HEK293T (cell line): ENCODE measurements at regions not wholly inside any gene's neighbourhood (a gene's known extent, or its start where the extent isn't known, plus 50 kb on each side); places are given as distances from the start of the nearest gene placed in this dataset.

Experiments used
- CTCF ChIA-PET: fragments of 350-600 bp; formaldehyde crosslinking; extraction: SDS; loops from one replicate; lab custom pipeline; 2021; ENCODE audit warnings: antibody characterized with exemption, inconsistent platforms; lab: Yijun Ruan, JAX
- POLR2A ChIA-PET: fragments of 350-600 bp; formaldehyde crosslinking; extraction: SDS; loops from one replicate; lab custom pipeline; 2020; ENCODE audit warnings: antibody characterized with exemption, inconsistent platforms; lab: Yijun Ruan, JAX
- DNase-seq: peaks from one replicate; pipeline ENCODE4 v3.0.0; 2012; ENCODE audit warnings: mixed read lengths; ENCODE audit errors: extremely low spot score
- ARNT ChIP-seq: fragments of 450-650 bp; IDR thresholded peaks from 2 replicates; pipeline ENCODE4 v1.6.1; 2017; ENCODE audit warnings: mild to moderate bottlenecking
- BHLHE40 ChIP-seq: fragments of 450-650 bp; IDR thresholded peaks from 2 replicates; pipeline ENCODE4 v1.6.1; 2016; ENCODE audit warnings: mild to moderate bottlenecking, moderate library complexity, borderline replicate concordance
- CTBP1 ChIP-seq: fragments of 450-650 bp; IDR thresholded peaks from 2 replicates; pipeline ENCODE4 v1.6.1; 2016; ENCODE audit warnings: borderline replicate concordance
- ELF4 ChIP-seq: fragments of 450-650 bp; IDR thresholded peaks from 2 replicates; pipeline ENCODE4 v1.6.1; 2017; ENCODE audit warnings: antibody characterized with exemption
- FOXA1 ChIP-seq: fragments of 450-650 bp; IDR thresholded peaks from 2 replicates; pipeline ENCODE4 v1.6.1; 2016; ENCODE audit warnings: mild to moderate bottlenecking
- FOXK2 ChIP-seq: fragments of 450-650 bp; IDR thresholded peaks from 2 replicates; pipeline ENCODE4 v1.6.1; 2016; ENCODE audit warnings: mild to moderate bottlenecking
- FOXM1 ChIP-seq: fragments of 450-650 bp; IDR thresholded peaks from 2 replicates; pipeline ENCODE4 v1.6.1; 2017; ENCODE audit warnings: mild to moderate bottlenecking, borderline replicate concordance
- HDGF ChIP-seq: fragments of 450-650 bp; IDR thresholded peaks from 2 replicates; pipeline ENCODE4 v1.6.1; 2017; ENCODE audit warnings: antibody characterized with exemption, borderline replicate concordance
- L3MBTL2 ChIP-seq: fragments of 450-650 bp; conservative IDR thresholded peaks from 2 replicates; pipeline ENCODE4 v1.6.1; 2016; ENCODE audit warnings: mild to moderate bottlenecking
- LEF1 ChIP-seq: fragments of 450-650 bp; IDR thresholded peaks from 2 replicates; pipeline ENCODE4 v1.6.1; 2017; ENCODE audit warnings: mild to moderate bottlenecking, borderline replicate concordance
- NFRKB ChIP-seq: fragments of 450-650 bp; IDR thresholded peaks from 2 replicates; pipeline ENCODE4 v1.6.1; 2016; ENCODE audit warnings: mild to moderate bottlenecking, moderate library complexity
- PKNOX1 ChIP-seq: fragments of 450-650 bp; IDR thresholded peaks from 2 replicates; pipeline ENCODE4 v1.6.1; 2016
- SP1 ChIP-seq: fragments of 450-650 bp; IDR thresholded peaks from 2 replicates; pipeline ENCODE4 v1.6.1; 2017
- SUZ12 ChIP-seq: fragments of 450-650 bp; IDR thresholded peaks from 2 replicates; pipeline ENCODE4 v1.6.1; 2016; ENCODE audit warnings: mild to moderate bottlenecking
- TARDBP ChIP-seq: fragments of 450-650 bp; IDR thresholded peaks from 2 replicates; pipeline ENCODE4 v1.6.1; 2016
- ZNF384 ChIP-seq: fragments of 450-650 bp; IDR thresholded peaks from 2 replicates; pipeline ENCODE4 v1.6.1; 2016

- ChIA-PET POLR2A (no interaction called here), CTCF (no interaction called here)
- no peak for TF ChIP-seq NFRKB
- no peak for TF ChIP-seq L3MBTL2
- no peak for TF ChIP-seq ELF4
- no peak for TF ChIP-seq FOXM1
- no peak for TF ChIP-seq FOXA1
- no peak for TF ChIP-seq HDGF
- TF ChIP-seq SUZ12: no peak
- TF ChIP-seq FOXK2: no peak
- TF ChIP-seq ZNF384: no peak
- no peak for TF ChIP-seq TARDBP
- no peak for TF ChIP-seq ARNT
- no peak for DNase-seq
Measured at GRCh38 chr2:39487398-39488250, 50.5 kb upstream of the MAP4K3 start.

- ChIA-PET POLR2A (interaction anchor here (0.6 kb wide), 1 partner anchor 35 kb away, joined by 3 read pairs; no protein-coding TSS in a partner anchor), CTCF (no interaction called here)
- TF ChIP-seq LEF1: no peak
- no peak for TF ChIP-seq ELF4
- no peak for TF ChIP-seq CTBP1
- TF ChIP-seq FOXK2: no peak
- no peak for TF ChIP-seq ZNF384
- no peak for TF ChIP-seq FOXM1
- TF ChIP-seq SP1: no peak
- no peak for TF ChIP-seq HDGF
- TF ChIP-seq BHLHE40: no peak
- no peak for DNase-seq
Measured at GRCh38 chr2:39488450-39488849, 51.4 kb upstream of the MAP4K3 start.

GRCh38 chr2:39490586-39490985, 53.5 kb upstream of the MAP4K3 start:
- POLR2A ChIA-PET: no interaction called here
- DNase-seq: no peak
- CTCF ChIA-PET: no interaction called here
- TF ChIP-seq SUZ12: no peak
- TF ChIP-seq CTBP1: no peak
- TF ChIP-seq FOXA1: no peak
- TF ChIP-seq ZNF384: no peak
- TF ChIP-seq LEF1: no peak
- TF ChIP-seq TARDBP: no peak
- no peak for TF ChIP-seq ARNT
- no peak for TF ChIP-seq HDGF
- TF ChIP-seq L3MBTL2: no peak
- TF ChIP-seq BHLHE40: no peak
- no peak for TF ChIP-seq ELF4
- TF ChIP-seq PKNOX1: no peak
- TF ChIP-seq SP1: no peak
- no peak for TF ChIP-seq NFRKB
- no peak for TF ChIP-seq FOXK2
- no peak for TF ChIP-seq FOXM1

- TF ChIP-seq NFRKB: no peak
- TF ChIP-seq FOXK2: no peak
- TF ChIP-seq TARDBP: no peak
- TF ChIP-seq PKNOX1: no peak
- no peak for TF ChIP-seq FOXA1
- no peak for TF ChIP-seq ZNF384
- TF ChIP-seq SUZ12: no peak
- TF ChIP-seq ELF4: no peak
- TF ChIP-seq LEF1: no peak
- no peak for TF ChIP-seq SP1
- TF ChIP-seq ARNT: no peak
- no peak for TF ChIP-seq CTBP1
- no peak for TF ChIP-seq BHLHE40
- no peak for DNase-seq
- ChIA-PET POLR2A (interaction anchor here (1.5 kb wide), 1 partner anchor 54 kb away, joined by 3 read pairs; no protein-coding TSS in a partner anchor), CTCF (no interaction called here)
Measured at GRCh38 chr2:39491653-39492052, 54.6 kb upstream of the MAP4K3 start.

- no peak for DNase-seq
- ChIA-PET CTCF (no interaction called here), POLR2A (interaction anchor here (1.5 kb wide), 1 partner anchor 54 kb away, joined by 3 read pairs; no protein-coding TSS in a partner anchor)
- TF ChIP-seq FOXK2 (no peak), L3MBTL2 (no peak), BHLHE40 (no peak), FOXA1 (no peak), HDGF (no peak)
Measured at GRCh38 chr2:39492095-39492590, 55.1 kb upstream of the MAP4K3 start.

- POLR2A ChIA-PET: interaction anchor here (1.5 kb wide), 1 partner anchor 55 kb away, joined by 3 read pairs; no protein-coding TSS in a partner anchor
- TF ChIP-seq ARNT: no peak
- TF ChIP-seq PKNOX1: no peak
- TF ChIP-seq ZNF384: no peak
- no peak for TF ChIP-seq LEF1
- TF ChIP-seq NFRKB: no peak
- TF ChIP-seq TARDBP: no peak
- TF ChIP-seq SP1: no peak
- no peak for TF ChIP-seq CTBP1
- no peak for TF ChIP-seq BHLHE40
- no peak for TF ChIP-seq FOXM1
- DNase-seq: no peak
- CTCF ChIA-PET: no interaction called here
Measured at GRCh38 chr2:39492716-39493115, 55.6 kb upstream of the MAP4K3 start.
